ENCODE measurements at regions not wholly inside any gene's neighbourhood (a gene's known extent, or its start where the extent isn't known, plus 50 kb on each side); places are given as distances from the start of the nearest gene placed in this dataset.
"Not testable (repeated sequence)": the region's sequence is repeated elsewhere in the genome, so short reads cannot be mapped to it uniquely, and the experiment has no call there.

- Histone ChIP-seq H3K27ac (ENCODE audit: low read length) (no peak overlapping the region), H3K36me3 (ENCODE audit: control insufficient read depth in 2 of 2, extremely low read depth in 1 of 2, insufficient read depth in 1 of 2, low read length in 1 of 2) (no peaks in the 10 kb centered on the region), H3K4me3 (ENCODE audit: control insufficient read depth in 1 of 2, extremely low read depth in 1 of 2, low read length in 1 of 2) (no peak overlapping the region), H3K4me1 (ENCODE audit: control insufficient read depth in 1 of 2, extremely low read depth in 1 of 2, insufficient read depth in 2 of 2, low read length in 2 of 2) (no peaks in the 10 kb centered on the region), H3K27me3 (replicated peaks in 1 of 2; ENCODE audit: control insufficient read depth in 2 of 2, extremely low read depth in 1 of 2, insufficient read depth in 2 of 2, low read length in 1 of 2) (no peaks in the 10 kb centered on the region), H3K9me3 (no peaks in the 10 kb centered on the region)
- H3K4me3 Mint-ChIP-seq = no peak overlapping the region
- H3K36me3 Mint-ChIP-seq = no peaks in the 10 kb centered on the region
- DNase-seq = no peak
- POLR2A ChIA-PET = interaction anchor here in 1 of 2 donors (0.5 kb wide), 1 partner anchor 29 kb away, joined by 3 read pairs; no protein-coding TSS in a partner anchor
- no peak for ATAC-seq (replicated peaks in 1 of 4)
- H3K27me3 Mint-ChIP-seq = no peaks in the 10 kb centered on the region
- no peaks in the 10 kb centered on the region for H3K9me3 Mint-ChIP-seq
- no peaks in the 10 kb centered on the region for H3K4me1 Mint-ChIP-seq
- no peak overlapping the region for H3K27ac Mint-ChIP-seq
- CTCF ChIA-PET = no interaction called here
Measured at GRCh38 chrX:95536661-95537060, 1148.0 kb upstream of the DIAPH2 start.

GRCh38 chrX:95539041-95539440 lies 1145.6 kb upstream of the DIAPH2 start:
- ChIA-PET POLR2A (no interaction called here), CTCF (no interaction called here)
- H3K4me1 Mint-ChIP-seq = no peaks in the 10 kb centered on the region
- H3K9me3 Mint-ChIP-seq = no peaks in the 10 kb centered on the region
- ATAC-seq (replicated peaks in 1 of 4) = no peak
- H3K4me3 Mint-ChIP-seq = no peak overlapping the region
- Histone ChIP-seq H3K4me1 (ENCODE audit: control insufficient read depth in 1 of 2, extremely low read depth in 1 of 2, insufficient read depth in 2 of 2, low read length in 2 of 2) (no peaks in the 10 kb centered on the region), H3K9me3 (no peaks in the 10 kb centered on the region), H3K27me3 (replicated peaks in 1 of 2; ENCODE audit: control insufficient read depth in 2 of 2, extremely low read depth in 1 of 2, insufficient read depth in 2 of 2, low read length in 1 of 2) (no peaks in the 10 kb centered on the region), H3K4me3 (ENCODE audit: control insufficient read depth in 1 of 2, extremely low read depth in 1 of 2, low read length in 1 of 2) (no peak overlapping the region), H3K27ac (ENCODE audit: low read length) (no peak overlapping the region), H3K36me3 (ENCODE audit: control insufficient read depth in 2 of 2, extremely low read depth in 1 of 2, insufficient read depth in 1 of 2, low read length in 1 of 2) (no peaks in the 10 kb centered on the region)
- no peaks in the 10 kb centered on the region for H3K36me3 Mint-ChIP-seq
- WGBS (ENCODE audit: insufficient coverage) = 0% methylated on average over 1 of the region's 3 CpGs
- H3K27me3 Mint-ChIP-seq = no peaks in the 10 kb centered on the region
- no peak for DNase-seq
- H3K27ac Mint-ChIP-seq = no peak overlapping the region

DNA sequence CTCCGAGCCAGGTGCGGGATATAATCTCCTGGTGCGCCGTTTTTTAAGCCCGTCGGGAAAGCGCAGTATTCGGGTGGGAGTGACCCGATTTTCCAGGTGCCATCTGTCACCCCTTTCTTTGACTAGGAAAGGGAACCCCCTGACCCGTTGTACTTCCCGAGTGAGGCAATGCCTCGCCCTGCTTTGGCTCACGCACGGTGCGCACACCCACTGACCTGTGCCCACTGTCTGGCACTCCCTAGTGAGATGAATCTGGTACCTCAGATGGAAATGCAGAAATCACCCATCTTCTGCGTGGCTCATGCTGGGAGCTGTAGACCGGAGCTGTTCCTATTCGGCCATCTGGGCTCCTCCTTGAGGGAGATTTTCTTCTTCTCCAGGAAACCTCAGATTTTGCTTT lies 1135.1 kb upstream of the DIAPH2 start:
- H3K9me3 Mint-ChIP-seq; H3K36me3 Mint-ChIP-seq; CTCF ChIA-PET; H3K36me3 ChIP-seq (ENCODE audit: control insufficient read depth in 2 of 2, extremely low read depth in 1 of 2, insufficient read depth in 1 of 2, low read length in 1 of 2); H3K9me3 ChIP-seq; H3K27ac Mint-ChIP-seq; H3K27me3 Mint-ChIP-seq; H3K4me3 ChIP-seq (ENCODE audit: control insufficient read depth in 1 of 2, extremely low read depth in 1 of 2, low read length in 1 of 2); POLR2A ChIA-PET; DNase-seq; ATAC-seq (replicated peaks in 1 of 4); H3K4me3 Mint-ChIP-seq; H3K4me1 Mint-ChIP-seq; H3K4me1 ChIP-seq (ENCODE audit: control insufficient read depth in 1 of 2, extremely low read depth in 1 of 2, insufficient read depth in 2 of 2, low read length in 2 of 2); H3K27me3 ChIP-seq (replicated peaks in 1 of 2; ENCODE audit: control insufficient read depth in 2 of 2, extremely low read depth in 1 of 2, insufficient read depth in 2 of 2, low read length in 1 of 2); H3K27ac ChIP-seq (ENCODE audit: low read length): not testable (repeated sequence)
- WGBS (ENCODE audit: insufficient coverage) = 100% methylated on average over 1 of the region's 18 CpGs

GRCh38 chrX:95585321-95585720 lies 1099.3 kb upstream of the DIAPH2 start:
- Histone ChIP-seq H3K36me3 (ENCODE audit: control insufficient read depth in 2 of 2, extremely low read depth in 1 of 2, insufficient read depth in 1 of 2, low read length in 1 of 2) (no peaks in the 10 kb centered on the region), H3K27ac (ENCODE audit: low read length) (no peak overlapping the region), H3K27me3 (replicated peaks in 1 of 2; ENCODE audit: control insufficient read depth in 2 of 2, extremely low read depth in 1 of 2, insufficient read depth in 2 of 2, low read length in 1 of 2) (no peaks in the 10 kb centered on the region), H3K4me3 (ENCODE audit: control insufficient read depth in 1 of 2, extremely low read depth in 1 of 2, low read length in 1 of 2) (no peak overlapping the region), H3K9me3 (no peaks in the 10 kb centered on the region), H3K4me1 (ENCODE audit: control insufficient read depth in 1 of 2, extremely low read depth in 1 of 2, insufficient read depth in 2 of 2, low read length in 2 of 2) (no peaks in the 10 kb centered on the region)
- CTCF ChIA-PET = no interaction called here
- H3K27ac Mint-ChIP-seq = no peak overlapping the region
- POLR2A ChIA-PET = no interaction called here
- H3K36me3 Mint-ChIP-seq = no peaks in the 10 kb centered on the region
- ATAC-seq (replicated peaks in 1 of 4) (no peak), DNase-seq (no peak)
- H3K4me1 Mint-ChIP-seq = no peaks in the 10 kb centered on the region
- peaks cover 0 to 4% (median 0%) of the 10 kb centered on the region in 3 donors for H3K9me3 Mint-ChIP-seq
- H3K4me3 Mint-ChIP-seq = no peak overlapping the region
- peaks cover 0 to 3% of the 10 kb centered on the region in 2 donors for H3K27me3 Mint-ChIP-seq
- no CpG with 5 or more reads among the region's 2 CpGs for WGBS (ENCODE audit: insufficient coverage)

- Mint-ChIP-seq H3K36me3 (no peaks in the 10 kb centered on the region), H3K4me1 (no peaks in the 10 kb centered on the region), H3K4me3 (no peak overlapping the region), H3K9me3 (peaks cover under 1 to 10% (median 2%) of the 10 kb centered on the region in 3 donors), H3K27me3 (no peaks in the 10 kb centered on the region), H3K27ac (no peak overlapping the region)
- ChIA-PET CTCF (interaction anchor here in 1 of 2 donors (0.5 kb wide), 1 partner anchor 10 kb away, joined by 7 read pairs; no protein-coding TSS in a partner anchor), POLR2A (no interaction called here)
- Histone ChIP-seq H3K27ac (ENCODE audit: low read length) (no peak overlapping the region), H3K4me1 (ENCODE audit: control insufficient read depth in 1 of 2, extremely low read depth in 1 of 2, insufficient read depth in 2 of 2, low read length in 2 of 2) (no peaks in the 10 kb centered on the region), H3K36me3 (ENCODE audit: control insufficient read depth in 2 of 2, extremely low read depth in 1 of 2, insufficient read depth in 1 of 2, low read length in 1 of 2) (no peaks in the 10 kb centered on the region), H3K9me3 (no peaks in the 10 kb centered on the region), H3K27me3 (replicated peaks in 1 of 2; ENCODE audit: control insufficient read depth in 2 of 2, extremely low read depth in 1 of 2, insufficient read depth in 2 of 2, low read length in 1 of 2) (no peaks in the 10 kb centered on the region), H3K4me3 (ENCODE audit: control insufficient read depth in 1 of 2, extremely low read depth in 1 of 2, low read length in 1 of 2) (no peak overlapping the region)
- no CpG with 5 or more reads among the region's 2 CpGs for WGBS (ENCODE audit: insufficient coverage)
- DNase-seq (no peak), ATAC-seq (replicated peaks in 1 of 4) (no peak)
Measured at GRCh38 chrX:95612350-95612749, 1072.3 kb upstream of the DIAPH2 start.

DNA sequence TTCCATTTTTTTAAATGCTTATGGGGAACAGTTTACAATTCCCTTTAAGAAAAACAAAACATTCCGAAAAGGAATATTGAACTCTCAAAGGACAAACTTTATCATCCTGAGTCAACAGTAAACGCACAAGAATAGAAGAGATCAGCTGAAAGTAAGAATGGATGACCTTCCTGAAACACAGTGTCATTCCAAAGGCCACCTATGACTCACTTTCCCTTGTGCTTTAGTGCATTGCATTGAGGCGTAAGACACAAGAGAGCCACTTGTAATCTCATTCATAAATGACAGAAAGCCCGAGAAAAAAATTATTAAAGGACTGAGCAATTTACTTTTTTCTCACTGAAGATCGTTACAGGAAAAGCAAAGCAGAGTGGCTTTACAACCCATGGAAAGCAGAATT lies 1062.4 kb upstream of the DIAPH2 start:
- DNase-seq (no peak), ATAC-seq (replicated peaks in 1 of 4) (no peak)
- Mint-ChIP-seq H3K27ac (no peak overlapping the region), H3K4me1 (no peaks in the 10 kb centered on the region), H3K4me3 (no peak overlapping the region), H3K9me3 (peaks cover 0 to 6% (median 4%) of the 10 kb centered on the region in 3 donors), H3K27me3 (no peaks in the 10 kb centered on the region), H3K36me3 (no peaks in the 10 kb centered on the region)
- no peak overlapping the region for H3K27ac ChIP-seq (ENCODE audit: low read length)
- no peaks in the 10 kb centered on the region for H3K27me3 ChIP-seq (replicated peaks in 1 of 2; ENCODE audit: control insufficient read depth in 2 of 2, extremely low read depth in 1 of 2, insufficient read depth in 2 of 2, low read length in 1 of 2)
- 80% methylated on average over 1 of the region's 5 CpGs for WGBS (ENCODE audit: insufficient coverage)
- no peaks in the 10 kb centered on the region for H3K4me1 ChIP-seq (ENCODE audit: control insufficient read depth in 1 of 2, extremely low read depth in 1 of 2, insufficient read depth in 2 of 2, low read length in 2 of 2)
- ChIA-PET CTCF (no interaction called here), POLR2A (no interaction called here)
- no peaks in the 10 kb centered on the region for H3K9me3 ChIP-seq
- H3K4me3 ChIP-seq (ENCODE audit: control insufficient read depth in 1 of 2, extremely low read depth in 1 of 2, low read length in 1 of 2) = no peak overlapping the region
- no peaks in the 10 kb centered on the region for H3K36me3 ChIP-seq (ENCODE audit: control insufficient read depth in 2 of 2, extremely low read depth in 1 of 2, insufficient read depth in 1 of 2, low read length in 1 of 2)

DNA sequence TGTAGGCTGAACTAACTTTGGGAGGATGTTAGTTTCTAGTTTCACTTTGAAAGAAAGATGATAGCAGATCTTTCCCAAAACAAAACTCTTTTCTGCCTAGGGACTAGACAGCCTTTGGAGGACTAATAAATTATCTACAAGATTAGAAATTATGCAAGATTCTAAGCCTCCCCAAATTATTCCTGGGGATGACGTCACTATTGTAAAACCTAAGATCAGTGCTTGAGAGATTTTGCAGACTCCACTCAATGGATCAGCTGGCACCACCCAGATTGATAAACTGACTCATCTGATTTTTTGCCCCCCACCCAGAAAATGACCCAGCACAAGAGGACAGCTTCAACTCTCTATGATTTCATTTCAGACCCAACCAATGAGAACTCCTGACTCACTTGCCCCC lies 1057.9 kb upstream of the DIAPH2 start:
- POLR2A ChIA-PET = no interaction called here
- no peaks in the 10 kb centered on the region for H3K36me3 ChIP-seq (ENCODE audit: control insufficient read depth in 2 of 2, extremely low read depth in 1 of 2, insufficient read depth in 1 of 2, low read length in 1 of 2)
- Mint-ChIP-seq H3K4me1 (no peaks in the 10 kb centered on the region), H3K4me3 (no peak overlapping the region), H3K9me3 (peaks cover 0 to under 1% (median 0%) of the 10 kb centered on the region in 3 donors), H3K36me3 (no peaks in the 10 kb centered on the region), H3K27ac (no peak overlapping the region), H3K27me3 (no peaks in the 10 kb centered on the region)
- ATAC-seq (replicated peaks in 1 of 4) = no peak
- no CpG with 5 or more reads among the region's 1 CpG for WGBS (ENCODE audit: insufficient coverage)
- H3K27ac ChIP-seq (ENCODE audit: low read length) = no peak overlapping the region
- no peak for DNase-seq
- no peaks in the 10 kb centered on the region for H3K9me3 ChIP-seq
- no peaks in the 10 kb centered on the region for H3K27me3 ChIP-seq (replicated peaks in 1 of 2; ENCODE audit: control insufficient read depth in 2 of 2, extremely low read depth in 1 of 2, insufficient read depth in 2 of 2, low read length in 1 of 2)
- no peak overlapping the region for H3K4me3 ChIP-seq (ENCODE audit: control insufficient read depth in 1 of 2, extremely low read depth in 1 of 2, low read length in 1 of 2)
- no peaks in the 10 kb centered on the region for H3K4me1 ChIP-seq (ENCODE audit: control insufficient read depth in 1 of 2, extremely low read depth in 1 of 2, insufficient read depth in 2 of 2, low read length in 2 of 2)
- CTCF ChIA-PET = no interaction called here
